OCI-LY7 (cell line): ENCODE measurements at regions not wholly inside any gene's neighbourhood (a gene's known extent, or its start where the extent isn't known, plus 50 kb on each side); places are given as distances from the start of the nearest gene placed in this dataset.

Source experiments
- CTCF ChIP-seq: fragments of 200-600 bp; sonication (generic); conservative IDR thresholded peaks from 2 replicates; pipeline ENCODE4 v1.5.1; 2014; ENCODE audit warnings: mild to moderate bottlenecking, antibody characterized with exemption, low read length, moderate library complexity, mixed read lengths
- EZH2phosphoT487 ChIP-seq: fragments of 200-600 bp; sonication (generic); IDR thresholded peaks from 2 replicates; pipeline ENCODE4 v1.6.1; 2018; ENCODE audit warnings: low read depth, borderline replicate concordance, mild to moderate bottlenecking, mixed run types, antibody characterized with exemption, low read length, moderate library complexity, mixed read lengths

GRCh38 chr21:18089786-18090185 lies 154.8 kb upstream of the CHODL start:
- no peak for TF ChIP-seq CTCF
- TF ChIP-seq EZH2phosphoT487 = no peak
